ENCODE measurements at regions not wholly inside any gene's neighbourhood (a gene's known extent, or its start where the extent isn't known, plus 50 kb on each side); places are given as distances from the start of the nearest gene placed in this dataset.

DNA sequence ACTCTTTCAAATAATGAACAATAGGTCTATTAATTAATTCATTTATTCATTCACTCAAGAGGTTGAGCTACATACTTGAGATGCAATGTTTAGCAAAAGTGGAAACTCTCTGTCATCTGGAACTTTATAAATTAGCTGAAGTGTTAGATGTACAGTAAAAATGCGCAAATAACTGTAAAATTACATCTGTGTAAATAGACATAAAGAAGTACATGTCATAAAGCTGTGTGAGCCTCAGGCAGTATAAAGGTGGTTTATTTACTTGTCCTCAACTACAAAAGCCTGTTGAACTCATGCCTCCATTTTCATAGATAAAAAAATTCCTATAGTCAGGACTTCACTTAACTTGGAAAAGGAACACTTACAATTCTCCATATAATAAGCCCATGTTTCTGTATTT, 343.1 kb downstream of the CDH11 start:
- Histone ChIP-seq H3K27me3 (ENCODE audit: control insufficient read depth in 1 of 2, insufficient read depth in 2 of 2, low read length in 2 of 2) (no peaks in the 10 kb centered on the region), H3K9ac (ENCODE audit: low read depth in 1 of 2, low read length in 2 of 2) (no peak overlapping the region), H3K4me3 (ENCODE audit: low read depth in 1 of 2, low read length in 2 of 2) (no peak overlapping the region), H3K4me1 (ENCODE audit: control insufficient read depth in 1 of 2, insufficient read depth in 2 of 2, low read length in 2 of 2) (no peaks in the 10 kb centered on the region), H3K36me3 (ENCODE audit: control insufficient read depth in 1 of 2, insufficient read depth in 2 of 2, low read length in 2 of 2) (no peaks in the 10 kb centered on the region), H3K9me3 (ENCODE audit: control insufficient read depth in 1 of 2, low read length in 2 of 2) (peaks cover 0 to 12% of the 10 kb centered on the region in 2 donors), H3K27ac (ENCODE audit: low read depth, low read length) (no peak overlapping the region)

GRCh38 chr16:64773638-64774037, 348.2 kb downstream of the CDH11 start:
- no peaks in the 10 kb centered on the region for H3K4me1 ChIP-seq (ENCODE audit: control insufficient read depth in 1 of 2, insufficient read depth in 2 of 2, low read length in 2 of 2)
- no peaks in the 10 kb centered on the region for H3K27me3 ChIP-seq (ENCODE audit: control insufficient read depth in 1 of 2, insufficient read depth in 2 of 2, low read length in 2 of 2)
- H3K27ac ChIP-seq (ENCODE audit: low read depth, low read length): no peak overlapping the region
- H3K9ac ChIP-seq (ENCODE audit: low read depth in 1 of 2, low read length in 2 of 2): no peak overlapping the region
- peaks cover 3 to 11% of the 10 kb centered on the region in 2 donors for H3K9me3 ChIP-seq (ENCODE audit: control insufficient read depth in 1 of 2, low read length in 2 of 2)
- no peaks in the 10 kb centered on the region for H3K36me3 ChIP-seq (ENCODE audit: control insufficient read depth in 1 of 2, insufficient read depth in 2 of 2, low read length in 2 of 2)
- H3K4me3 ChIP-seq (ENCODE audit: low read depth in 1 of 2, low read length in 2 of 2): no peak overlapping the region

- H3K9ac ChIP-seq (ENCODE audit: low read depth in 1 of 2, low read length in 2 of 2): no peak overlapping the region
- no peak overlapping the region for H3K27ac ChIP-seq (ENCODE audit: low read depth, low read length)
- H3K27me3 ChIP-seq (ENCODE audit: control insufficient read depth in 1 of 2, insufficient read depth in 2 of 2, low read length in 2 of 2): no peaks in the 10 kb centered on the region
- peaks cover 3 to 11% of the 10 kb centered on the region in 2 donors for H3K9me3 ChIP-seq (ENCODE audit: control insufficient read depth in 1 of 2, low read length in 2 of 2)
- H3K4me3 ChIP-seq (ENCODE audit: low read depth in 1 of 2, low read length in 2 of 2): no peak overlapping the region
- H3K36me3 ChIP-seq (ENCODE audit: control insufficient read depth in 1 of 2, insufficient read depth in 2 of 2, low read length in 2 of 2): no peaks in the 10 kb centered on the region
- no peaks in the 10 kb centered on the region for H3K4me1 ChIP-seq (ENCODE audit: control insufficient read depth in 1 of 2, insufficient read depth in 2 of 2, low read length in 2 of 2)
Observed at GRCh38 chr16:64773184-64773583, 348.7 kb downstream of the CDH11 start.

DNA sequence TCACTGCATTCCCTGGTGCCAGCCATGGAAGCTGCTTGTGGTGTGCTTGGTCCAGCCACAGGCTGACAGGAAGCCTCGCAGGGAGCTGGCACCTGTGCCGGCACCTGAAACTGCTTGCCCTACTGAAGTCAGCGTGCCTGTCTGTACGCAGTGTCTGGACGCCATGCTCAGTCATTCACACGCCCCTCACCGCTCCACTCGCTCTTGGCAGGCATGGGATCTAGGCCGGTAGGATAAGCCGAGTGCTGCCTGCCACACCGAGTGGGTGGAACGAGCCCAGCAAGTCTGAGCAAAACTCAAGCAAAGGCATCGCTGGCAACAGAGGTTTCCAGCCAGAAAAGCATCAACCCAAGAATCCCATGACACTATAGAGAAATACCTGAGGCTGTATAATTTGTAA, 350.6 kb downstream of the CDH11 start:
- Histone ChIP-seq H3K27me3 (ENCODE audit: control insufficient read depth in 1 of 2, insufficient read depth in 2 of 2, low read length in 2 of 2) (no peaks in the 10 kb centered on the region), H3K27ac (ENCODE audit: low read depth, low read length) (no peak overlapping the region), H3K9me3 (ENCODE audit: control insufficient read depth in 1 of 2, low read length in 2 of 2) (peaks cover 3 to 6% of the 10 kb centered on the region in 2 donors), H3K4me1 (ENCODE audit: control insufficient read depth in 1 of 2, insufficient read depth in 2 of 2, low read length in 2 of 2) (no peaks in the 10 kb centered on the region), H3K9ac (ENCODE audit: low read depth in 1 of 2, low read length in 2 of 2) (no peak overlapping the region), H3K4me3 (ENCODE audit: low read depth in 1 of 2, low read length in 2 of 2) (no peak overlapping the region), H3K36me3 (ENCODE audit: control insufficient read depth in 1 of 2, insufficient read depth in 2 of 2, low read length in 2 of 2) (no peaks in the 10 kb centered on the region)

- Histone ChIP-seq H3K9me3 (ENCODE audit: control insufficient read depth in 1 of 2, low read length in 2 of 2) (peaks cover 0 to 8% of the 10 kb centered on the region in 2 donors), H3K27me3 (ENCODE audit: control insufficient read depth in 1 of 2, insufficient read depth in 2 of 2, low read length in 2 of 2) (no peaks in the 10 kb centered on the region), H3K36me3 (ENCODE audit: control insufficient read depth in 1 of 2, insufficient read depth in 2 of 2, low read length in 2 of 2) (no peaks in the 10 kb centered on the region), H3K9ac (ENCODE audit: low read depth in 1 of 2, low read length in 2 of 2) (no peak overlapping the region), H3K4me1 (ENCODE audit: control insufficient read depth in 1 of 2, insufficient read depth in 2 of 2, low read length in 2 of 2) (no peaks in the 10 kb centered on the region), H3K27ac (ENCODE audit: low read depth, low read length) (no peak overlapping the region), H3K4me3 (ENCODE audit: low read depth in 1 of 2, low read length in 2 of 2) (no peak overlapping the region)
Observed at GRCh38 chr16:64762211-64762610, 359.7 kb downstream of the CDH11 start.

GRCh38 chr16:64754279-64754678, 367.6 kb downstream of the CDH11 start:
- Histone ChIP-seq H3K4me3 (ENCODE audit: low read depth in 1 of 2, low read length in 2 of 2) (no peak overlapping the region), H3K27ac (ENCODE audit: low read depth, low read length) (no peak overlapping the region), H3K36me3 (ENCODE audit: control insufficient read depth in 1 of 2, insufficient read depth in 2 of 2, low read length in 2 of 2) (no peaks in the 10 kb centered on the region), H3K9ac (ENCODE audit: low read depth in 1 of 2, low read length in 2 of 2) (no peak overlapping the region), H3K4me1 (ENCODE audit: control insufficient read depth in 1 of 2, insufficient read depth in 2 of 2, low read length in 2 of 2) (no peaks in the 10 kb centered on the region), H3K9me3 (ENCODE audit: control insufficient read depth in 1 of 2, low read length in 2 of 2) (no peaks in the 10 kb centered on the region), H3K27me3 (ENCODE audit: control insufficient read depth in 1 of 2, insufficient read depth in 2 of 2, low read length in 2 of 2) (no peaks in the 10 kb centered on the region)

DNA sequence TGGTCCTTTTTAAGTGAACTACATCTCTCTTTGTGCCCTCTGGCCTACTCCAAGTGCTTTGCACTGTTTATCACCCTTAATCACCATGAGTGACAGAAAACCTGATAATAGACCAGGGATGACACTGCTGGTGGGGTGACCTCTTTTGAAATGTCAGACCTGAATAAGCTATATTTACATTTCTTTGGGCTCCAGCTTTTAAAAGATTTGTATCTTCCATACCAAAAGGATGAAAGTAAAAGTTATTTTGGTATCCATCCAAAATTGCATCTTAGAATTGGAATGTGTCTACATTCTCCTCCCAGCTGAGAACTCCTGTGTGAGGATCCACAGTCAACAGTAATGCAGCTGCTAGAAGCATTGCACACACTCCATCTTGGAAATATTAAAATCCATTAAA, 370.0 kb downstream of the CDH11 start:
- Histone ChIP-seq H3K27ac (ENCODE audit: low read depth, low read length) (no peak overlapping the region), H3K27me3 (ENCODE audit: control insufficient read depth in 1 of 2, insufficient read depth in 2 of 2, low read length in 2 of 2) (no peaks in the 10 kb centered on the region)

GRCh38 chr16:64749346-64749745, 372.5 kb downstream of the CDH11 start:
- no peak overlapping the region for H3K27ac ChIP-seq (ENCODE audit: low read depth, low read length)
- H3K4me1 ChIP-seq (ENCODE audit: control insufficient read depth in 1 of 2, insufficient read depth in 2 of 2, low read length in 2 of 2): no peaks in the 10 kb centered on the region
- no peaks in the 10 kb centered on the region for H3K27me3 ChIP-seq (ENCODE audit: control insufficient read depth in 1 of 2, insufficient read depth in 2 of 2, low read length in 2 of 2)
- peaks cover 0 to 3% of the 10 kb centered on the region in 2 donors for H3K9me3 ChIP-seq (ENCODE audit: control insufficient read depth in 1 of 2, low read length in 2 of 2)
- no peaks in the 10 kb centered on the region for H3K36me3 ChIP-seq (ENCODE audit: control insufficient read depth in 1 of 2, insufficient read depth in 2 of 2, low read length in 2 of 2)
- no peak overlapping the region for H3K9ac ChIP-seq (ENCODE audit: low read depth in 1 of 2, low read length in 2 of 2)
- H3K4me3 ChIP-seq (ENCODE audit: low read depth in 1 of 2, low read length in 2 of 2): no peak overlapping the region

More for the DNA sequence above, 370.0 kb downstream of the CDH11 start:
- Histone ChIP-seq H3K4me3 (ENCODE audit: low read depth in 1 of 2, low read length in 2 of 2) (no peak overlapping the region), H3K9ac (ENCODE audit: low read depth in 1 of 2, low read length in 2 of 2) (no peak overlapping the region), H3K4me1 (ENCODE audit: control insufficient read depth in 1 of 2, insufficient read depth in 2 of 2, low read length in 2 of 2) (no peaks in the 10 kb centered on the region), H3K36me3 (ENCODE audit: control insufficient read depth in 1 of 2, insufficient read depth in 2 of 2, low read length in 2 of 2) (no peaks in the 10 kb centered on the region), H3K9me3 (ENCODE audit: control insufficient read depth in 1 of 2, low read length in 2 of 2) (peaks cover 0 to 3% of the 10 kb centered on the region in 2 donors)

DNA sequence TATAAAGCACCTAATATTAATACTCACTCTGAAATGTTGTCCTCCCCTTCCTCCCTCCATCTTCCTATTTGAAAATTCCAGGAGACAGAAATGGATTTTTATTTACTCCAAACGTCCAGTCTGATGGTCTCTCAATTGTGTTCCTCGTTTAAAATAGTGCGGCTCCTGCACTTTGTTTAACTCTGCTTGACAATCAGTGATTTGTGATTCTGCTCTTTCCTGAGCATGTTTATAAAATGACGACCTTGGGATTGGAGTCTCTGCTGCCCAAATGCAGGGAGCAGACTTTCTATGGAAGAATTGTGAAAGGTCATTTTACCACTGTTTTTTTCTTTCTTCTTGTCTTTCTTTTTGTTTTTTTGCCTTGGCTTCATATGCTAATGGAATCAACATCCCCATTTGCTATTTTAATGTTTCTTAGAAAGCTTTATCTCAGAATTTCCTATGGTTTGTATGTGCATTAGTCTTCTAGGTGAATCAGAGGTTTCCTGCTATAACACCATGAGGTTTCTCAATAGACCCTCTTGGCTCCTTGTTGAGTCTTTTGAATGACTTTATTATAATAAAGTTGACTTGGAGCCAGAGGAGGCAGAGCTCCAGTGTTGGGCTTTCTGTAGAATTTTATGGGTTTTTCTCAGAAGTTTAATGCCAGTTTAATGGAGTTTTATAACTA, 376.5 kb downstream of the CDH11 start:
- no peaks in the 10 kb centered on the region for H3K36me3 ChIP-seq (ENCODE audit: control insufficient read depth in 1 of 2, insufficient read depth in 2 of 2, low read length in 2 of 2)

DNA sequence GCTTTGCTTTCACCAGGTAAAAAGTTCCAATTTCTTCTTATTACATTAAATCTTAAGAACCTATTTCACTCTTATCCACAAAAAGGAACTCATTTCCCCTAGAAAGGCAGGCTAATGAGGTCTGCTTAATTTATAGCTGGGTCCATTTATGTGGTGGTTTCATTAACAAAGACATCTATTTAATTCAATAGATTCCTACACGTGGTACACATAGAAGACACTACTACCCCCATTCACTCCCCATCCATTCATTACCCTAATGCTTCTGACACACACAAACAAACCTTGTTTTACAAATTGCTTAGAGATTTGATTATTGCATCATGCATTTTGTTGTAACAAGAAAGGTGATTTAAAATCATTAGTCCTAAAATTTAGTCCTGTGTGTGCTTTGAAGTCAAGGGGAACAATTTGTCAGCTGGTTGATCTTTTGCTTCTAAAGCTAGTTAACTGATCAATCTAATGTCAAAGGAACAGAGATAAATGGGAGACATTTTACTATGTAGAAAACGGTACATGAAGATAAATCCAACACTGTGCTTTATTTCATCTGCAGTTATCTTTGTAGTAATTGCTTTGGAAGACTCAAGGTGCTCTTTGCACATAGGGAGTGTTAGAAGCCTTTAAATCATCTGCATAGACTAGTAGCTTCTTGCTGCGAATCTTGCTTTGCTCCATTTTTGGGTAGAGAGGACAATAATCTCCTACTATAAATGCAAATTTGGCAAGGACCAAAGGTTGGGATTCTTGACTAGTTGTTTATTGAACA, 379.2 kb downstream of the CDH11 start:
- H3K36me3 ChIP-seq (ENCODE audit: control insufficient read depth in 1 of 2, insufficient read depth in 2 of 2, low read length in 2 of 2): no peaks in the 10 kb centered on the region
- no peak overlapping the region for H3K27ac ChIP-seq (ENCODE audit: low read depth, low read length)
- H3K9ac ChIP-seq (ENCODE audit: low read depth in 1 of 2, low read length in 2 of 2): no peak overlapping the region
- H3K4me1 ChIP-seq (ENCODE audit: control insufficient read depth in 1 of 2, insufficient read depth in 2 of 2, low read length in 2 of 2): no peaks in the 10 kb centered on the region
- no peak overlapping the region for H3K4me3 ChIP-seq (ENCODE audit: low read depth in 1 of 2, low read length in 2 of 2)
- peaks cover 0 to 6% of the 10 kb centered on the region in 2 donors for H3K9me3 ChIP-seq (ENCODE audit: control insufficient read depth in 1 of 2, low read length in 2 of 2)
- H3K27me3 ChIP-seq (ENCODE audit: control insufficient read depth in 1 of 2, insufficient read depth in 2 of 2, low read length in 2 of 2): no peaks in the 10 kb centered on the region

More for the DNA sequence above, 376.5 kb downstream of the CDH11 start:
- Histone ChIP-seq H3K4me3 (ENCODE audit: low read depth in 1 of 2, low read length in 2 of 2) (no peak overlapping the region), H3K9ac (ENCODE audit: low read depth in 1 of 2, low read length in 2 of 2) (no peak overlapping the region), H3K9me3 (ENCODE audit: control insufficient read depth in 1 of 2, low read length in 2 of 2) (peaks cover 0 to 3% of the 10 kb centered on the region in 2 donors), H3K4me1 (ENCODE audit: control insufficient read depth in 1 of 2, insufficient read depth in 2 of 2, low read length in 2 of 2) (no peaks in the 10 kb centered on the region), H3K27me3 (ENCODE audit: control insufficient read depth in 1 of 2, insufficient read depth in 2 of 2, low read length in 2 of 2) (no peaks in the 10 kb centered on the region), H3K27ac (ENCODE audit: low read depth, low read length) (no peak overlapping the region)
